ENCODE measurements at regions not wholly inside any gene's neighbourhood (a gene's known extent, or its start where the extent isn't known, plus 50 kb on each side); places are given as distances from the start of the nearest gene placed in this dataset.

- Histone ChIP-seq H3K4me3 (ENCODE audit: low read length) (no peak overlapping the region), H3K4me1 (ENCODE audit: control insufficient read depth, insufficient read depth, low read length) (no peaks in the 10 kb centered on the region), H3K9me3 (ENCODE audit: control insufficient read depth, low read length) (no peaks in the 10 kb centered on the region), H3K9ac (ENCODE audit: low read length) (no peak overlapping the region), H3K36me3 (ENCODE audit: control insufficient read depth, insufficient read depth, low read length) (no peaks in the 10 kb centered on the region), H3K27me3 (ENCODE audit: control insufficient read depth, insufficient read depth, low read length) (no peaks in the 10 kb centered on the region)
Measured at GRCh38 chr5:99651298-99651697, 722.5 kb upstream of the CHD1 start.

GRCh38 chr5:99646011-99646647 lies 717.3 kb upstream of the CHD1 start:
- H3K4me1 ChIP-seq (ENCODE audit: control insufficient read depth, insufficient read depth, low read length), result no peaks in the 10 kb centered on the region
- no peaks in the 10 kb centered on the region for H3K36me3 ChIP-seq (ENCODE audit: control insufficient read depth, insufficient read depth, low read length)
- H3K9me3 ChIP-seq (ENCODE audit: control insufficient read depth, low read length), result no peaks in the 10 kb centered on the region
- H3K4me3 ChIP-seq (ENCODE audit: low read length), result no peak overlapping the region
- no peak overlapping the region for H3K9ac ChIP-seq (ENCODE audit: low read length)
- no peaks in the 10 kb centered on the region for H3K27me3 ChIP-seq (ENCODE audit: control insufficient read depth, insufficient read depth, low read length)

GRCh38 chr5:99644822-99645221 lies 716.0 kb upstream of the CHD1 start:
- Histone ChIP-seq H3K4me3 (ENCODE audit: low read length) (no peak overlapping the region), H3K27me3 (ENCODE audit: control insufficient read depth, insufficient read depth, low read length) (no peaks in the 10 kb centered on the region), H3K4me1 (ENCODE audit: control insufficient read depth, insufficient read depth, low read length) (no peaks in the 10 kb centered on the region), H3K9me3 (ENCODE audit: control insufficient read depth, low read length) (no peaks in the 10 kb centered on the region), H3K36me3 (ENCODE audit: control insufficient read depth, insufficient read depth, low read length) (no peaks in the 10 kb centered on the region), H3K9ac (ENCODE audit: low read length) (no peak overlapping the region)

DNA sequence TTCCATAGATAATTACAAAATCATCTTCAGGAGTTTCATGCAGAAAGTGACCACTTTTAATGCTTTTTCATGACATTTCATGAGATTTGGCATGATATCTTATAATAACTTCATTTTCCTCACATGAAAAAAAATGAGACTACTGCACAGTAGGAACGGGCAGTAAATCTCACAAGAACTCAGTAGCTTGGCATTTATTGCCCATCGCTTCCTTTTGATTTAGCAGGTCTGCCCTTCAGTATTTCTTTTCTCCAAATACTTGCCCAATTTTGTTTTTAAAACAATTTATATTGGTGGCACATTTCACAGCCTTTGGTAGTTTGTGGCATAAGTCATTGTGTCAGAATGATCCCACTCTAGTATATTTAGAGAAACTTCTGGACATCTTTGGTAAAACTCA lies 711.8 kb upstream of the CHD1 start:
- no peaks in the 10 kb centered on the region for H3K4me1 ChIP-seq (ENCODE audit: control insufficient read depth, insufficient read depth, low read length)
- no peaks in the 10 kb centered on the region for H3K9me3 ChIP-seq (ENCODE audit: control insufficient read depth, low read length)
- no peak overlapping the region for H3K4me3 ChIP-seq (ENCODE audit: low read length)
- H3K9ac ChIP-seq (ENCODE audit: low read length), result no peak overlapping the region
- no peaks in the 10 kb centered on the region for H3K27me3 ChIP-seq (ENCODE audit: control insufficient read depth, insufficient read depth, low read length)
- no peaks in the 10 kb centered on the region for H3K36me3 ChIP-seq (ENCODE audit: control insufficient read depth, insufficient read depth, low read length)

DNA sequence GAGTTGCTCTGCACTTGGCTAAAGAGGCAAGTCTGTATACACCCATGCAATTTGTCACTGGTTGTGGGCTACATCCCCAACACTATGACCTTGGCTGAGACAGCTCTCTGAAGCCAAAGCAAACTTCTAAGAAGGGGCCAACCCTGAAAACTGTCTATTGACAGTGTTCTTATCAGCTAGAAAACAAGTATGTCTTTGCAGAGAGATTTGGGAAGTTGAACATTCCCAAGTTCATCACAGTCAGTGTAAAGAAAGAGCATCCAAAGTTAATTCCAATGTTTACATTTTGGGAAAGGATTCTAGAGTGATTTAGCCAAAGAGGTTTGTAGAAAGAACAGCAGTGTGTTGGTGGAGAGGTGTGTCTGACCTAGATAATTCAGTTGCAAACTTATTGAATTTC lies 711.1 kb upstream of the CHD1 start:
- no peak overlapping the region for H3K4me3 ChIP-seq (ENCODE audit: low read length)
- no peak overlapping the region for H3K9ac ChIP-seq (ENCODE audit: low read length)
- H3K36me3 ChIP-seq (ENCODE audit: control insufficient read depth, insufficient read depth, low read length), result no peaks in the 10 kb centered on the region
- H3K9me3 ChIP-seq (ENCODE audit: control insufficient read depth, low read length), result no peaks in the 10 kb centered on the region
- H3K27me3 ChIP-seq (ENCODE audit: control insufficient read depth, insufficient read depth, low read length), result no peaks in the 10 kb centered on the region
- H3K4me1 ChIP-seq (ENCODE audit: control insufficient read depth, insufficient read depth, low read length), result no peaks in the 10 kb centered on the region

DNA sequence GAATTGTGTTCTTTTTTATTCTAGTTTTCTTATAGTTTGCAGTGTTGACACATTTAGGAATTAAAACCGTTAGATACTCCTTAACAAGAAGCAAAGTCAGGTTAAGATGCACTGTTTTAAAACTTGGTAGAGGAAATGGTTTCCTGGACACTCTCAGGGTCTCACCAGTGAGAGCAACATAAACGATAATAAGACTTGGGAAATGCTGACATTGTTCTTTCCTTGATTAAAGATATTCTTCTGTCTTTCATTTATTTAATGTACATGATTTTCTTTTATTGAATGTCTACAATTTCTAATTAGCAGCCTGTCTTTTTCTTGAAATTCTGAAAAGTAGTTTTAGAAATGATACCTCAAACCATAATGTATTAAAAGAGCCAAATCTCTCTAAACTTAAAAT lies 707.9 kb upstream of the CHD1 start:
- no peaks in the 10 kb centered on the region for H3K9me3 ChIP-seq (ENCODE audit: control insufficient read depth, low read length)
- H3K27me3 ChIP-seq (ENCODE audit: control insufficient read depth, insufficient read depth, low read length), result no peaks in the 10 kb centered on the region
- H3K36me3 ChIP-seq (ENCODE audit: control insufficient read depth, insufficient read depth, low read length), result no peaks in the 10 kb centered on the region
- no peaks in the 10 kb centered on the region for H3K4me1 ChIP-seq (ENCODE audit: control insufficient read depth, insufficient read depth, low read length)
- no peak overlapping the region for H3K9ac ChIP-seq (ENCODE audit: low read length)
- no peak overlapping the region for H3K4me3 ChIP-seq (ENCODE audit: low read length)

- Histone ChIP-seq H3K36me3 (ENCODE audit: control insufficient read depth, insufficient read depth, low read length) (no peaks in the 10 kb centered on the region), H3K9me3 (ENCODE audit: control insufficient read depth, low read length) (no peaks in the 10 kb centered on the region), H3K4me1 (ENCODE audit: control insufficient read depth, insufficient read depth, low read length) (no peaks in the 10 kb centered on the region), H3K9ac (ENCODE audit: low read length) (no peak overlapping the region), H3K27me3 (ENCODE audit: control insufficient read depth, insufficient read depth, low read length) (no peaks in the 10 kb centered on the region), H3K4me3 (ENCODE audit: low read length) (no peak overlapping the region)
Measured at GRCh38 chr5:99621772-99622681, 693.2 kb upstream of the CHD1 start.

GRCh38 chr5:99617335-99617734 lies 688.5 kb upstream of the CHD1 start:
- Histone ChIP-seq H3K9me3 (ENCODE audit: control insufficient read depth, low read length) (no peaks in the 10 kb centered on the region), H3K9ac (ENCODE audit: low read length) (no peak overlapping the region), H3K4me3 (ENCODE audit: low read length) (no peak overlapping the region), H3K27me3 (ENCODE audit: control insufficient read depth, insufficient read depth, low read length) (no peaks in the 10 kb centered on the region), H3K4me1 (ENCODE audit: control insufficient read depth, insufficient read depth, low read length) (no peaks in the 10 kb centered on the region), H3K36me3 (ENCODE audit: control insufficient read depth, insufficient read depth, low read length) (no peaks in the 10 kb centered on the region)

DNA sequence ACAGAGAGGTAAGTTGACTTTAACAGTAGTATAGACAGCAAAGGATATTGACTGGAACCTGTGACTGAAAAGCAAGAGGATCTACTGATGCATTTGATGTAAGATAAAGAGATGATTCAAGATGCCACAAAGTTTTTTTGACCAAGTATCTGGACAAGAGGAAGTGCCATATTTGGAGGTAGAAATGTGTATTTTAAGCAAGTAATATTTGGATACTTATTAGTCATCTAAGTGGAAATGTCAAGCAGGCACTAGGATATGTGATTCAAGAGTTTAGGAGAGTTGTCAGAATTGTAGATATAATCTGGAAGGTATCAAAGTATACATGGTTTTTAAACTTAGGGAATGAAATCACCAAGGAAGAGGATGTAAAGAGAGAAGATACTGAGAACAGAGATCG lies 686.1 kb upstream of the CHD1 start:
- no peaks in the 10 kb centered on the region for H3K4me1 ChIP-seq (ENCODE audit: control insufficient read depth, insufficient read depth, low read length)
- H3K9ac ChIP-seq (ENCODE audit: low read length), result no peak overlapping the region
- no peaks in the 10 kb centered on the region for H3K9me3 ChIP-seq (ENCODE audit: control insufficient read depth, low read length)
- no peaks in the 10 kb centered on the region for H3K36me3 ChIP-seq (ENCODE audit: control insufficient read depth, insufficient read depth, low read length)
- H3K27me3 ChIP-seq (ENCODE audit: control insufficient read depth, insufficient read depth, low read length), result no peaks in the 10 kb centered on the region
- H3K4me3 ChIP-seq (ENCODE audit: low read length), result no peak overlapping the region

DNA sequence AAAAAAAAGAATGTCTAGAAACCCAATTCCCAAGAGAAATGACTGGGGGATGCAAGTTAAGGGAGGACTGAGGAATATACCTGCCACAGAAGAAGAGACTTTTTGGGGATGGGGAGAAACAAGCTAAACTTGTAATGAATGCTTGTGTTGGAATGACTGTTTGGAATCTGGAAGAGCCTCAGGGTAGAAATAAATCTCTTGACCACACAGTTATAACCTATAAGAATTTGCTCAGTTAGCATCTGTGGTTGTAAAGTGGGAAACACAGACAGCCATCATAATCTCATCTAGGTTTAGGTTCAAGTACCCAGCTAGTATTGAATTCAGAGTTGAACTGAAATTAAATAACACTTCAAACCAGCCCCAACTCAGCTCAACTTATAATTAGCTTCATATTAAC lies 678.3 kb upstream of the CHD1 start:
- Histone ChIP-seq H3K4me3 (ENCODE audit: low read length) (no peak overlapping the region), H3K27me3 (ENCODE audit: control insufficient read depth, insufficient read depth, low read length) (no peaks in the 10 kb centered on the region), H3K36me3 (ENCODE audit: control insufficient read depth, insufficient read depth, low read length) (no peaks in the 10 kb centered on the region), H3K9me3 (ENCODE audit: control insufficient read depth, low read length) (no peaks in the 10 kb centered on the region), H3K9ac (ENCODE audit: low read length) (no peak overlapping the region), H3K4me1 (ENCODE audit: control insufficient read depth, insufficient read depth, low read length) (no peaks in the 10 kb centered on the region)

GRCh38 chr5:99605904-99606303 lies 677.1 kb upstream of the CHD1 start:
- Histone ChIP-seq H3K4me3 (ENCODE audit: low read length) (no peak overlapping the region), H3K9me3 (ENCODE audit: control insufficient read depth, low read length) (no peaks in the 10 kb centered on the region), H3K27me3 (ENCODE audit: control insufficient read depth, insufficient read depth, low read length) (no peaks in the 10 kb centered on the region), H3K9ac (ENCODE audit: low read length) (no peak overlapping the region), H3K36me3 (ENCODE audit: control insufficient read depth, insufficient read depth, low read length) (no peaks in the 10 kb centered on the region), H3K4me1 (ENCODE audit: control insufficient read depth, insufficient read depth, low read length) (no peaks in the 10 kb centered on the region)

DNA sequence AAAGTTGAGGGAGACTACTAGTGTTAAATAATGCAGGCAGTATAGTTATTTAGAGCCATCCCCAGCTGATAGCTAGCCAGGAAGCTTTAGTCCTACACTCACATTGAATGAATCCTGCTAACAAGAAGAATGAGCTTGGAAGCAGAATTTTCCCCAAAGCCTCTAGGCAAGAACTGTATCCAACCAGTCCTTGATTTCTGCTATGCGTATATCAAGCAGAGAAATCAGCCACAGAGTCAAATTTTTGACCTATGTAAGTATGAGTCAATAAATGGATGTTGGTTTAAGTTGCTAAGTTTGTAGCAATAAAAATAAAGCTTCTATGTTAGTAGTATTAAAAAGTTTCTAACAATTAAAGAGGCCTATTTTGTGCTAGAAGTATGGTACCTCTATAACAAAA lies 672.1 kb upstream of the CHD1 start:
- Histone ChIP-seq H3K9ac (ENCODE audit: low read length) (no peak overlapping the region), H3K9me3 (ENCODE audit: control insufficient read depth, low read length) (no peaks in the 10 kb centered on the region), H3K4me3 (ENCODE audit: low read length) (no peak overlapping the region), H3K4me1 (ENCODE audit: control insufficient read depth, insufficient read depth, low read length) (no peaks in the 10 kb centered on the region), H3K27me3 (ENCODE audit: control insufficient read depth, insufficient read depth, low read length) (no peaks in the 10 kb centered on the region), H3K36me3 (ENCODE audit: control insufficient read depth, insufficient read depth, low read length) (no peaks in the 10 kb centered on the region)

Measured in mucosa of stomach (tissue), 1 donor.